ENCODE measurements at regions not wholly inside any gene's neighbourhood (a gene's known extent, or its start where the extent isn't known, plus 50 kb on each side); places are given as distances from the start of the nearest gene placed in this dataset.

DNA sequence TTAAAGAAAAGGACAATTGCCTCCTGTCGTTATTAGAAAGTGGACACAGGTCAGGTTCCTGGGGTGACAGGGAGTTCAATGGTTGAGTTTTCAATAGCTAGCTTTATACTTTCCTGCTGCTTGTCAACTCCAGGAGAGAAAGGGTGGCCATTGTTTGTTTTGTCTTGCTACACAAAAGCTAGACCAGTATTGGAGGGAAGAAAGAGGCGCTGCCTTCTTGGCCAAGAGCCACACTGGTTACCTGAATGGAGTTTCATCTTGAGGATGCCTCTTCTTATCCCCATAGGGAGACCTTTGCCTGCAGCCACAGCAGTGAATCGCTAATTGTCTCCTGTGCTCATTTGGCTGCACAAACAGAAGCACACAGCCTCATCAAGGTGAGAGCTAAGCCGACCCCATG lies 279.4 kb upstream of the GRIA1 start:
- TF ChIP-seq POLR2AphosphoS5 (IDR thresholded peaks at IDR 0.05) (no peak), POLR2A (IDR thresholded peaks at IDR 0.05) (no peak)
- TF ChIP-seq, protein P1, sequence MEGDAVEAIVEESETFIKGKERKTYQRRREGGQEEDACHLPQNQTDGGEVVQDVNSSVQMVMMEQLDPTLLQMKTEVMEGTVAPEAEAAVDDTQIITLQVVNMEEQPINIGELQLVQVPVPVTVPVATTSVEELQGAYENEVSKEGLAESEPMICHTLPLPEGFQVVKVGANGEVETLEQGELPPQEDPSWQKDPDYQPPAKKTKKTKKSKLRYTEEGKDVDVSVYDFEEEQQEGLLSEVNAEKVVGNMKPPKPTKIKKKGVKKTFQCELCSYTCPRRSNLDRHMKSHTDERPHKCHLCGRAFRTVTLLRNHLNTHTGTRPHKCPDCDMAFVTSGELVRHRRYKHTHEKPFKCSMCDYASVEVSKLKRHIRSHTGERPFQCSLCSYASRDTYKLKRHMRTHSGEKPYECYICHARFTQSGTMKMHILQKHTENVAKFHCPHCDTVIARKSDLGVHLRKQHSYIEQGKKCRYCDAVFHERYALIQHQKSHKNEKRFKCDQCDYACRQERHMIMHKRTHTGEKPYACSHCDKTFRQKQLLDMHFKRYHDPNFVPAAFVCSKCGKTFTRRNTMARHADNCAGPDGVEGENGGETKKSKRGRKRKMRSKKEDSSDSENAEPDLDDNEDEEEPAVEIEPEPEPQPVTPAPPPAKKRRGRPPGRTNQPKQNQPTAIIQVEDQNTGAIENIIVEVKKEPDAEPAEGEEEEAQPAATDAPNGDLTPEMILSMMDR (IDR thresholded peaks at IDR 0.05): no peak

Measured in sigmoid colon (tissue), 4 donors.